AG10803 (cell line): ENCODE measurements at regions not wholly inside any gene's neighbourhood (a gene's known extent, or its start where the extent isn't known, plus 50 kb on each side); places are given as distances from the start of the nearest gene placed in this dataset.

Experiments
- DNase-seq: peaks from one replicate; pipeline ENCODE4 v3.0.0; 2010; ENCODE audit warnings: low read depth
- H3K4me3 ChIP-seq: 2 replicates; pipeline ENCODE4 v1.5.1; 2011; ENCODE audit warnings: mild to moderate bottlenecking, low read length, control low read depth
- CTCF ChIP-seq: conservative IDR thresholded peaks from 2 replicates; pipeline ENCODE4 v1.5.1; 2011; ENCODE audit warnings: mild to moderate bottlenecking, low read length, control low read depth, inconsistent platforms

- TF ChIP-seq CTCF, result no peak
Observed at GRCh38 chr2:41920181-41920580, 127.6 kb upstream of the PKDCC start.

GRCh38 chr2:41920812-41921211, 127.0 kb upstream of the PKDCC start:
- H3K4me3 ChIP-seq, result no peak overlapping the region
- no peak for DNase-seq
- TF ChIP-seq CTCF, result no peak

More at GRCh38 chr2:41920181-41920580, 127.6 kb upstream of the PKDCC start:
- no peak for DNase-seq
- no peak overlapping the region for H3K4me3 ChIP-seq

GRCh38 chr2:41922177-41922576, 125.6 kb upstream of the PKDCC start:
- TF ChIP-seq CTCF, result no peak
- peak; percentile 38 for DNase-seq
- H3K4me3 ChIP-seq, result no peak overlapping the region

GRCh38 chr2:41923156-41923786, 124.5 kb upstream of the PKDCC start:
- no peak overlapping the region for H3K4me3 ChIP-seq
- DNase-seq, result no peak
- TF ChIP-seq CTCF, result no peak

- no peak for DNase-seq
- no peak overlapping the region for H3K4me3 ChIP-seq
- TF ChIP-seq CTCF, result no peak
Observed at GRCh38 chr2:41924024-41924423, 123.8 kb upstream of the PKDCC start.

- no peak for TF ChIP-seq CTCF
- H3K4me3 ChIP-seq, result no peak overlapping the region
- DNase-seq, result no peak
Observed at GRCh38 chr2:41924709-41925408, 123.0 kb upstream of the PKDCC start.

- TF ChIP-seq CTCF, result no peak
- DNase-seq, result no peak
Observed at GRCh38 chr2:41925712-41926111, 122.1 kb upstream of the PKDCC start.

More at GRCh38 chr2:41925712-41926111, 122.1 kb upstream of the PKDCC start:
- H3K4me3 ChIP-seq, result no peak overlapping the region
